ENCODE measurements at regions not wholly inside any gene's neighbourhood (a gene's known extent, or its start where the extent isn't known, plus 50 kb on each side); places are given as distances from the start of the nearest gene placed in this dataset.
A peak's percentile ranks its signal among the peaks of the same experiment; 100 is the strongest.

GRCh38 chr7:95718577-95719410, 53.6 kb upstream of the DYNC1I1 start:
- DNase-seq (ENCODE audit: low read depth), result no peak

- no peak for DNase-seq (ENCODE audit: low read depth)
Observed at GRCh38 chr7:95716357-95717122, 55.8 kb upstream of the DYNC1I1 start.

- DNase-seq (ENCODE audit: low read depth), result no peak
Observed at GRCh38 chr7:95715274-95715673, 57.1 kb upstream of the DYNC1I1 start.

- DNase-seq (ENCODE audit: low read depth), result no peak
Observed at GRCh38 chr7:95710711-95711110, 61.6 kb upstream of the DYNC1I1 start.

- DNase-seq (ENCODE audit: low read depth), result no peak
Observed at GRCh38 chr7:95700917-95701316, 71.4 kb upstream of the DYNC1I1 start.

- no peak for DNase-seq (ENCODE audit: low read depth)
Observed at GRCh38 chr7:95694334-95694733, 78.0 kb upstream of the DYNC1I1 start.

- peak; percentile 24 for DNase-seq (ENCODE audit: low read depth)
Observed at GRCh38 chr7:95693551-95694333, 78.6 kb upstream of the DYNC1I1 start.

- DNase-seq (ENCODE audit: low read depth), result no peak
Observed at GRCh38 chr7:95691464-95691863, 80.9 kb upstream of the DYNC1I1 start.

GRCh38 chr7:95690367-95690947, 81.9 kb upstream of the DYNC1I1 start:
- DNase-seq (ENCODE audit: low read depth), result peak; percentile 32

- DNase-seq (ENCODE audit: low read depth), result no peak
Observed at GRCh38 chr7:95688931-95689495, 83.3 kb upstream of the DYNC1I1 start.

- DNase-seq (ENCODE audit: low read depth), result peak; percentile 15
Observed at GRCh38 chr7:95687759-95688343, 84.5 kb upstream of the DYNC1I1 start.

GRCh38 chr7:95686109-95686508, 86.2 kb upstream of the DYNC1I1 start:
- DNase-seq (ENCODE audit: low read depth), result peak; percentile 67

- no peak for DNase-seq (ENCODE audit: low read depth)
Observed at GRCh38 chr7:95684505-95684904, 87.8 kb upstream of the DYNC1I1 start.

- DNase-seq (ENCODE audit: low read depth), result peak; percentile 9
Observed at GRCh38 chr7:95684037-95684436, 87.7 kb upstream of the PDK4 start.

GRCh38 chr7:95682913-95683312, 86.6 kb upstream of the PDK4 start:
- DNase-seq (ENCODE audit: low read depth), result no peak

- no peak for DNase-seq (ENCODE audit: low read depth)
Observed at GRCh38 chr7:95676691-95677090, 80.4 kb upstream of the PDK4 start.

GRCh38 chr7:95675632-95676031, 79.3 kb upstream of the PDK4 start:
- no peak for DNase-seq (ENCODE audit: low read depth)

GRCh38 chr7:95675016-95675415, 78.7 kb upstream of the PDK4 start:
- DNase-seq (ENCODE audit: low read depth), result no peak

- no peak for DNase-seq (ENCODE audit: low read depth)
Observed at GRCh38 chr7:95674101-95674500, 77.8 kb upstream of the PDK4 start.

GRCh38 chr7:95672434-95672833, 76.1 kb upstream of the PDK4 start:
- DNase-seq (ENCODE audit: low read depth), result no peak

GRCh38 chr7:95669513-95669912, 73.2 kb upstream of the PDK4 start:
- DNase-seq (ENCODE audit: low read depth), result no peak

Data from fibroblast of gingiva (primary cell).